ENCODE measurements at regions not wholly inside any gene's neighbourhood (a gene's known extent, or its start where the extent isn't known, plus 50 kb on each side); places are given as distances from the start of the nearest gene placed in this dataset.

DNA sequence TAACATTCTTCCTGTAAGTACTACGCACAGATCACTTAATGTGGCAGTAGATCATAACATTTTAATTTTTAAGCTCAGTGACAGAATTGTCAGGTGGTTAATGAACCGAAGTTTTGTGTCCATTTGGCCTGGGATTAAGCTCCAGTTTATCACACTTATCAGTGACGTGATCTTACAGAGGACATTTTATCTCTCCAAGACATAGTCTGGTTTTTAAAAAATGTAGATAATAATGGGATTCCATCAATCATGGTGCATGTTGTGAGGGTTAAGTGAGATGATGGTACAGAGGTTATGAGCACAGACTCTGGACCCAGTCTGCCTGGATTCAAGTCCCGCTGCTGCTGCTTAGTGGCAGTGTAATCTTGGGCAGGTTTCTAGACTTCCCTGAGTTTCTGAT lies 66.0 kb upstream of the ZFAND5 start:
- H3K4me3 ChIP-seq (ENCODE audit: low read length), result no peak overlapping the region
- no peak overlapping the region for H3K27ac Mint-ChIP-seq
- TF ChIP-seq, protein P1, sequence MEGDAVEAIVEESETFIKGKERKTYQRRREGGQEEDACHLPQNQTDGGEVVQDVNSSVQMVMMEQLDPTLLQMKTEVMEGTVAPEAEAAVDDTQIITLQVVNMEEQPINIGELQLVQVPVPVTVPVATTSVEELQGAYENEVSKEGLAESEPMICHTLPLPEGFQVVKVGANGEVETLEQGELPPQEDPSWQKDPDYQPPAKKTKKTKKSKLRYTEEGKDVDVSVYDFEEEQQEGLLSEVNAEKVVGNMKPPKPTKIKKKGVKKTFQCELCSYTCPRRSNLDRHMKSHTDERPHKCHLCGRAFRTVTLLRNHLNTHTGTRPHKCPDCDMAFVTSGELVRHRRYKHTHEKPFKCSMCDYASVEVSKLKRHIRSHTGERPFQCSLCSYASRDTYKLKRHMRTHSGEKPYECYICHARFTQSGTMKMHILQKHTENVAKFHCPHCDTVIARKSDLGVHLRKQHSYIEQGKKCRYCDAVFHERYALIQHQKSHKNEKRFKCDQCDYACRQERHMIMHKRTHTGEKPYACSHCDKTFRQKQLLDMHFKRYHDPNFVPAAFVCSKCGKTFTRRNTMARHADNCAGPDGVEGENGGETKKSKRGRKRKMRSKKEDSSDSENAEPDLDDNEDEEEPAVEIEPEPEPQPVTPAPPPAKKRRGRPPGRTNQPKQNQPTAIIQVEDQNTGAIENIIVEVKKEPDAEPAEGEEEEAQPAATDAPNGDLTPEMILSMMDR (conservative IDR thresholded peaks at IDR 0.05), result no peak
- H3K9ac ChIP-seq (ENCODE audit: extremely low read depth, low read length, poor library complexity, severe bottlenecking), result no peak overlapping the region
- H3K36me3 Mint-ChIP-seq (ENCODE audit: low read depth), result no peaks in the 10 kb centered on the region
- no peak overlapping the region for H3K27ac ChIP-seq (ENCODE audit: low read depth, low read length)
- no peaks in the 10 kb centered on the region for H3K4me1 Mint-ChIP-seq
- no peaks in the 10 kb centered on the region for H3K4me1 ChIP-seq (ENCODE audit: control insufficient read depth, insufficient read depth, low read length)
- no peak overlapping the region for H3K4me3 Mint-ChIP-seq
- DNase-seq, result no peak
- H3K27me3 ChIP-seq (ENCODE audit: control insufficient read depth, insufficient read depth, low read length, poor library complexity, severe bottlenecking), result no peaks in the 10 kb centered on the region
- no peaks in the 10 kb centered on the region for H3K9me3 ChIP-seq (ENCODE audit: control insufficient read depth, low read length)
- 78 to 94% methylated on average over 1 to 4 of the region's 4 CpGs for WGBS, 2 experiments (ENCODE audit: insufficient coverage in 1 of 2, insufficient read length in 1 of 2)
- H3K36me3 ChIP-seq (ENCODE audit: control insufficient read depth, insufficient read depth, low read length), result no peaks in the 10 kb centered on the region
- no peaks in the 10 kb centered on the region for H3K9me3 Mint-ChIP-seq
- H3K27me3 Mint-ChIP-seq (ENCODE audit: insufficient read depth), result no peaks in the 10 kb centered on the region

GRCh38 chr9:72428329-72428728 lies 63.3 kb upstream of the ZFAND5 start:
- Mint-ChIP-seq H3K4me3 (no peak overlapping the region), H3K36me3 (ENCODE audit: low read depth) (no peaks in the 10 kb centered on the region)

GRCh38 chr9:72427801-72428200 lies 62.8 kb upstream of the ZFAND5 start:
- no peak overlapping the region for H3K27ac Mint-ChIP-seq
- no peak for DNase-seq
- no peaks in the 10 kb centered on the region for H3K27me3 Mint-ChIP-seq (ENCODE audit: insufficient read depth)
- H3K9me3 Mint-ChIP-seq, result no peaks in the 10 kb centered on the region
- no peaks in the 10 kb centered on the region for H3K9me3 ChIP-seq (ENCODE audit: control insufficient read depth, low read length)
- whole genome bisulfite sequencing, 2 experiments (ENCODE audit: insufficient coverage in 1 of 2, insufficient read length in 1 of 2), result 100% methylated on average over 1 of the region's 1 CpG; no CpG with 5 or more reads in 1 of the 2 experiments
- TF ChIP-seq, protein P1 (conservative IDR thresholded peaks at IDR 0.05), result no peak
- no peak overlapping the region for H3K4me3 ChIP-seq (ENCODE audit: low read length)
- no peaks in the 10 kb centered on the region for H3K36me3 ChIP-seq (ENCODE audit: control insufficient read depth, insufficient read depth, low read length)
- no peak overlapping the region for H3K27ac ChIP-seq (ENCODE audit: low read depth, low read length)
- no peaks in the 10 kb centered on the region for H3K36me3 Mint-ChIP-seq (ENCODE audit: low read depth)
- H3K4me3 Mint-ChIP-seq, result no peak overlapping the region
- H3K27me3 ChIP-seq (ENCODE audit: control insufficient read depth, insufficient read depth, low read length, poor library complexity, severe bottlenecking), result no peaks in the 10 kb centered on the region
- no peak overlapping the region for H3K9ac ChIP-seq (ENCODE audit: extremely low read depth, low read length, poor library complexity, severe bottlenecking)
- no peaks in the 10 kb centered on the region for H3K4me1 Mint-ChIP-seq
- H3K4me1 ChIP-seq (ENCODE audit: control insufficient read depth, insufficient read depth, low read length), result no peaks in the 10 kb centered on the region

More at GRCh38 chr9:72428329-72428728, 63.3 kb upstream of the ZFAND5 start:
- Histone ChIP-seq H3K4me1 (ENCODE audit: control insufficient read depth, insufficient read depth, low read length) (no peaks in the 10 kb centered on the region), H3K27ac (ENCODE audit: low read depth, low read length) (no peak overlapping the region), H3K27me3 (ENCODE audit: control insufficient read depth, insufficient read depth, low read length, poor library complexity, severe bottlenecking) (no peaks in the 10 kb centered on the region), H3K9me3 (ENCODE audit: control insufficient read depth, low read length) (no peaks in the 10 kb centered on the region), H3K9ac (ENCODE audit: extremely low read depth, low read length, poor library complexity, severe bottlenecking) (no peak overlapping the region), H3K36me3 (ENCODE audit: control insufficient read depth, insufficient read depth, low read length) (no peaks in the 10 kb centered on the region), H3K4me3 (ENCODE audit: low read length) (no peak overlapping the region)
- no peak overlapping the region for H3K27ac Mint-ChIP-seq
- no peaks in the 10 kb centered on the region for H3K9me3 Mint-ChIP-seq
- H3K4me1 Mint-ChIP-seq, result no peaks in the 10 kb centered on the region
- TF ChIP-seq, protein P1 (conservative IDR thresholded peaks at IDR 0.05), result no peak
- no peak for DNase-seq
- no peaks in the 10 kb centered on the region for H3K27me3 Mint-ChIP-seq (ENCODE audit: insufficient read depth)
- WGBS, 2 experiments (ENCODE audit: insufficient coverage in 1 of 2, insufficient read length in 1 of 2), result 88% methylated on average over 1 of the region's 1 CpG; no CpG with 5 or more reads in 1 of the 2 experiments

All from endodermal cell (in vitro differentiated cells).